Putamen (tissue), 1 donor: ENCODE measurements at regions not wholly inside any gene's neighbourhood (a gene's known extent, or its start where the extent isn't known, plus 50 kb on each side); places are given as distances from the start of the nearest gene placed in this dataset.

Source experiments
- DNase-seq: peaks from one replicate; pipeline ENCODE4 v3.0.0-alpha.2; 2016; ENCODE audit warnings: low spot score

DNA sequence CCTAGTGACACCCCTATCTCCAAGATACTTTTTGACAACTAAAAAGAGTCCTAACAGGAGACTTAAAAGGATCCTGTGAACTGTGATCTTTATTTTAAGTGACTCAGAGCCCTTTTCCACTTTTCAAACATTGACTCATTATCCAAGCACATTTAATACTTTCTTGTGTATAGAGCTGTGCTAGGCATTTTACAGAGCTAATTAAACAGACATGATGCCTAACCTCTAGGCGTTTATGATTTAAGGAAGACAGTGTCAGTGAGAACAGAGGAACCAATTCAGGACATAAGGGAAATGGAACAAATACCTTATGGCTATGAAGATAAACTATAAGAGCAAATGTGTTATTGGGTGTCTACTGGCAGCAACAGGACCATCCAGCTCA lies 282.6 kb downstream of the TPBG start:
- DNase-seq, result no peak

DNA sequence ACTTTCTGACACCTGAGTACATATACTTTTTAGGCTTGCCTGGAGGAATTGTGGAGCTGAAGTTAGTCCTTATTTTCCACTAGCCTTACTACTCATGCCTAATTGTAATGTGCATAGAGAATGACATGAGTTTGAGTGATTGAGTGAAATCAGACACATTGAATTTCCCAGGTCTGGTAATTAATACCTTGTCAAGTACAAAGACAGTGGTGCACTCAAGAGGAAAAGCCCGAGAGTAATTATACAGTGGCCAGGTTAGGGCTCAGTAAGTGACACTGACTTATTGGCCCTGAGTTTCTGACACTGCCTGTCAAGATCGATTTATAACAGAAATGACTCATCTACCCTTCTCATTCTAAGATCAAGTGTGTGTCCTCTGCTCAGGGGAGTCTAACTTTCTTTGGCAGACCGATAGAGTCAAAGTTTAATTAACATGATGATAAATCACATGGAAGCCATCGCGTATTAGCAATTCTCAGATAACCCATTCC lies 288.3 kb downstream of the TPBG start:
- no peak for DNase-seq

DNA sequence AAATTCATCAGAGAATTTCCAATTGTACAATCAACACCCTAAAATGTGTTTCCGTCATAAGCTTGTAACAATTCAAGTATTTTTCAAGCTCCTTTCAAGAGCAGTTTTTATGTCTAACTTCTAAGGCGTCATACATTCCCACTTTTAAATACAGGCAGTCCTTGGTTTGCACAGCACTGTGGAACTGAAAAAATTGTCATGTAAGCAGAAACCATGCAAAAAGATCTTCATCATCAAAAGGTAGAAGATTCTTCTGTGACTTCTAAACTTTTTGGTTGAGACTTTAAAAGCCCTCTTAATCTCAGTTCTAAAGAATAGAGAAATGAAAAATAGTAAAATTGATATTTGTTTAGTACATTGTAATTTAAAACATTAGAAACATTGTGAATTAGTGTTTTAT lies 315.6 kb downstream of the TPBG start:
- no peak for DNase-seq

DNA sequence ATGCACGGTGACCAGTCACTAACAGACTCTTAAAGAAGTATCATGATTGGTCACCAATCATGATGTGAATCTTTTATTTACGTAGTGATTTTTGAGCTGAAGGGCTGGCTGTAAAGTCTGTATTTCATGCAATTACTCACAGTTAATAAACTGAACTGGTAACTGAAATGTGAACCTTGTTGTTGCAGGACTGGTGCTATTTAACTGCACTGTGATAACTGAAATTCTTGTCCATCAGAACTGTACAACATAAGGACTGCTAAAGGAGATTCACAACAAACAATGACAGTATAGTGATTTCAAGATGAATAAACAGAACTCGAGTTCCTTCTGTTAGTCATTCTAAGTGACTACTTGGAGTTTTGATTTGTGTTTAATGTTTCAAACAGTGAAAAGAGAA lies 316.6 kb downstream of the TPBG start:
- no peak for DNase-seq

GRCh38 chr6:82681119-82681714 lies 317.6 kb downstream of the TPBG start:
- no peak for DNase-seq

- no peak for DNase-seq
Observed at GRCh38 chr6:82686719-82687118, 323.1 kb downstream of the TPBG start.

GRCh38 chr6:82687855-82688254 lies 324.2 kb downstream of the TPBG start:
- DNase-seq, result no peak

GRCh38 chr6:82690283-82690682 lies 326.7 kb downstream of the TPBG start:
- no peak for DNase-seq

- DNase-seq, result no peak
Observed at GRCh38 chr6:82691997-82692396, 328.4 kb downstream of the TPBG start.

GRCh38 chr6:82693094-82693493 lies 329.5 kb downstream of the TPBG start:
- no peak for DNase-seq

- no peak for DNase-seq
Observed at GRCh38 chr6:82701341-82701740, 337.7 kb downstream of the TPBG start.

DNA sequence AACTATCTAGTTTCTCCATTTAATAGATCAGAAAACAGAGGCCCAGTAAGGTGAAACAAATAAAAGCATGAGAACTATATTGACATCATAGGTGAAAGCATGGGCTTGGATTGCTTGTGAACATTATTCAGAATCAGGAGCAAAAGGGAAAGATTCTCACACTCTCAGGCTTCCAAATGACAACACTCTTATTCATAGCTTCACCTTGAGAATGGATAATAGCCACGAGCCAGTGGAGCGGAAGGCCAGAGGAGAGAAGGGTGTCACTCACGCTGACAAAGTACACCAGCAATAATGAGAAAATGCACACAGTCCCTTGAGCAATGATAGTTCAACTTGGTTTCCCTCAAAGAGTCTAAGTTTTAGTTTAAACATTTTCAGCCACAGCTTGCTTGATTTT lies 339.0 kb downstream of the TPBG start:
- DNase-seq, result no peak

GRCh38 chr6:82703230-82703629 lies 339.6 kb downstream of the TPBG start:
- DNase-seq, result no peak

- no peak for DNase-seq
Observed at GRCh38 chr6:82704045-82704444, 340.4 kb downstream of the TPBG start.

DNA sequence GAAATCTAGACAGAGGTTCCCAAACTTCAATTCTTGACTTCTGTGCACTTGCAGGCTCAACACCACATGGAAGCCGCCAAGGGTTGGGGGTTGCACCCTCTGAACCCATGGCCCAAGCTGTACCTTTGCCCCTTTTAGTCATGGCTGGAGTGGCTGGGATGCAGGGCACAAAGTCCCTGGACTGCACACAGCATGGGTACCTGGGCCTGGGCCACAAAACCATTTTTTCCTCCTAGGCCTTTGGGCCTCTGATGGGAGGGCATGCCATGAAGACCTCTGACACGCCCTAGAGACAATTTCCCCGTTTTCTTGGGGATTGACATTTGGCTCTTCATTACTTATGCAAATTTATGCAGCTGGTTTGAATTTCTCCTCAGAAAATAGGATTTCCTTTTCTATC lies 342.0 kb downstream of the TPBG start:
- no peak for DNase-seq

DNA sequence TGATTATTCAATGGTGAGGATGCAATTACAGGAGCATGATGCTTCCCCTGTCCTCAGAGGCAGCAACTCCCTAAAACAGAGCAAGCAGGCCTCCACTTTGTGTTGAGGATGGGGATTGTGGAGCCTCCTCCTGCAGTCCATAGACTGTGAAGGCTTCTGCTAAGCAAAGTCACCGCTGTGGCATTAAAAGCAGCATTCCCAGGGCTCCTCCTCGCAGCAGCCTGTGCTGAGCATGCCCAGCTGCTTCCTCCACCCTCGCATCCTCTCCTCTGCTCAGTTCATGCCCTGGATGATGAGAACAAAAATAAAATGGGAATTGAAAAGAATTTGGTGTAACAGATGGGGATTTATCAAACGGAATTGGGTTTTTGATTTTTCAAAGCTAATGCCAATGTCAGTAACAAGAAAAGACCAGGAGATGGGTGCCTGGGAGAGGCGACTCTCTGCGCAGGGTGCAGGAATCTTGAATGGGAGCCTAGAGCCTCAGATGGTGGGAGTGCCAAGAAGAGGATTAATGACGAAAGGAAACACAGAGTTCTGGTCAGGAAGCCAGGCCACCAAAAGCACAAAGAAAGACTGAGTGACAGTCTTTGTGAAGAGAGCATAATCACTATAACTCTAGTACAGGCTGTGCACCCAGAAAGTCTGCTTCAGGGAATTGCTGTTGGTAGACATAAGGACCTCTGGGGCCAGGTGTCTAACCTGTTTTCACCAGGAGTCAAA lies 347.6 kb downstream of the TPBG start:
- peak; percentile 51 for DNase-seq

- no peak for DNase-seq
Observed at GRCh38 chr6:82711971-82712370, 348.4 kb downstream of the TPBG start.

DNA sequence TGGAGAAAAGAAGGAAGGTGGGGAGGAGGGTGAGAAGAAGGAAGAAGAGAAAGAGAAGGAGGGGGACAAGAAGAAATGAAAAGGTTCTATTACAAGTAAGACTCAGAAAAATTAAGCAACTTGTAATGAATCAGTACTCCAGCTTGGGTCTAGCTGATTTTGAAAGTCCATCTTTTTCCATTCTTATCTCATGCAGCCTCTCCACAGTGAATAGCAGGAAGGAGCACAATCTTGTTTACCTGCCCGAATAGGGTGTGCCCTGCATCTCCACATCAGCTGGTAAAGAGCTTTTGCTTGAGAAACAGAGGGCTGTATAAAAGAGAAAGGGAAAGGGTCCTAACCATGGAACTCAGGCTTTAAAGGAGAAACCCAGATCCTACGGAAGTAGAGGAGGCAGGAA lies 348.8 kb downstream of the TPBG start:
- no peak for DNase-seq

DNA sequence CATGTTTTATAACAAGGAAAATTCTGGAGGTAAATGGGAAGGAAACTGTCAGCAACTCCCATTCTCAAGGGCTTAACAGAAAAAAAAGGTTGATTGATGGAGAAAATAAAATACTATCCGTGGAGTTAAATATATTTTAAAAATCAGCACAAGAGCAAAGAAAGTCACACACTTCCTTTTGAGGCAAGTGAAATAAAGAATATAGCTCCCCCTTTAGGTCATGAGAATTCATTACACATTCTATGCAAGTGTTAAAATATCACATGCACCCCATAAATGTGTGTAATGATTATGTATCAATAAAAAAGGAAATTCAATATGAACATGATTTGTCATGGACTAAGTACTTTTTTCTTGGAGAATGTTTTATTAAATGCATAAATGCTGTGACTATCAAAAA lies 349.2 kb downstream of the TPBG start:
- no peak for DNase-seq

DNA sequence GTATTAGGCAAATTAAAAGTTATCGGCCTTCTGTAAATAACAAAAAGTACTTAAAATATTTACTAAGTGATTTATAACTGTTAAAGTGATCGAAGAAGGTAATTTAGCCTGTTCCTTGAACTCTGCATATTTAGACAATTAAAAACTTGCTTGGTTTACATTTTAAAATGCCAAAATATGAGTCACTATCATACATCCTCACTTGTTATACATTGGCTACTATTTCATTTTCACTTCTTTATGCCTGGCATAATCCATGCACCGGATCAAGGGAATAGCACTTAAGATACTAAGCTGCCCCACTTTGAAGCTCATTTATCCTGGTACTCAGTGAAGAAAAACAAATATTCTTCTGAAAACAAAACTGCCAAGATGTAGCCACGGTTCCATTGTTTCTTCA lies 344.6 kb downstream of the UBE3D start:
- no peak for DNase-seq

- no peak for DNase-seq
Observed at GRCh38 chr6:82735790-82736189, 329.9 kb downstream of the UBE3D start.

DNA sequence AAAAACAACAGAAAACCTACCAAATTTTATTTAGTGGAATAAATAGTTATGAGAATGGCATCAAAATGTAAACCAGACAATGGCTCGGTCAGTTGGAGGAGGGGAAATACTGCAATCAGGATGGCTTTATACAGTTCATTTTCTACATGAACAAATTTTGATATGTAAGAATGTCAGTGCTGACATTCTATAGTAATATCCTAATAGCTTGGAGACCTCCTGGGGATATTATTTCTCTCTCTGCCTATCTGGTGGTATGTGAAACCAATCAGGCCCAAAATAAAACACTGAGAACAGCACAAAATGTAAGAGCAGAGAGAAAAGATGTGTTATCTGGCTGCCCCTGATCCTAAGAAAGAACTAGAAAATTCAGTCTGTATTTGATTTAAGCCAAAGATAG lies 327.7 kb downstream of the UBE3D start:
- DNase-seq, result no peak

- no peak for DNase-seq
Observed at GRCh38 chr6:82738773-82739172, 326.9 kb downstream of the UBE3D start.

GRCh38 chr6:82739303-82739702 lies 326.3 kb downstream of the UBE3D start:
- DNase-seq, result no peak
